Natural killer cell treated with Interleukin-12 subunit alpha and Interleukin-12 subunit beta and Interleukin-15 and Interleukin-18, amount 100 ng/mL, for 72 hours (primary cell): ENCODE measurements at regions not wholly inside any gene's neighbourhood (a gene's known extent, or its start where the extent isn't known, plus 50 kb on each side); places are given as distances from the start of the nearest gene placed in this dataset.
A peak's percentile ranks its signal among the peaks of the same experiment; 100 is the strongest.
"Not testable (repeated sequence)": the region's sequence is repeated elsewhere in the genome, so short reads cannot be mapped to it uniquely, and the experiment has no call there.

Experiments
- ATAC-seq, 2 donors: fragments of 150-1000 bp; cut with Tn5 transposase in 1 of 2; sonication (Bioruptor Pico), chemical (Tn5 transposase) in 1 of 2; 2 replicates each; pipeline ENCODE4 v1.10.0; 2021
- DNase-seq: peaks from one replicate; pipeline ENCODE4 v3.0.0; 2022; ENCODE audit warnings: low spot score
- H3K27ac Mint-ChIP-seq, 2 donors: 1 replicate in 1 of 2; 2 replicates in 1 of 2; pipeline ENCODE4 v1.8.0; 2022; ENCODE audit warnings: mixed read lengths in 2 of 2, mild to moderate bottlenecking in 1 of 2, moderate library complexity in 1 of 2
- H3K27me3 Mint-ChIP-seq, 2 donors: 1 replicate in 1 of 2; 2 replicates in 1 of 2; pipeline ENCODE4 v1.8.0; 2022; ENCODE audit warnings: mixed read lengths in 2 of 2
- H3K36me3 Mint-ChIP-seq: one replicate; pipeline ENCODE4 v1.8.0; 2022; ENCODE audit warnings: mixed read lengths
- H3K4me1 Mint-ChIP-seq, 2 donors: 1 replicate in 1 of 2; 2 replicates in 1 of 2; pipeline ENCODE4 v1.8.0; 2022; ENCODE audit warnings: low read depth in 2 of 2, mixed read lengths in 2 of 2, mild to moderate bottlenecking in 1 of 2
- H3K4me3 Mint-ChIP-seq: one replicate; pipeline ENCODE4 v1.8.0; 2022; ENCODE audit warnings: mixed read lengths
- H3K9me3 Mint-ChIP-seq: 2 replicates; pipeline ENCODE4 v1.8.0; 2022; ENCODE audit warnings: mixed read lengths

GRCh38 chr4:17232566-17233253, 279.2 kb downstream of the QDPR start:
- ATAC-seq (no peak), DNase-seq (no peak)
- peaks cover 0 to 8% of the 10 kb centered on the region in 2 donors for H3K27me3 Mint-ChIP-seq
- no peak overlapping the region for H3K27ac Mint-ChIP-seq
- no peaks in the 10 kb centered on the region for H3K36me3 Mint-ChIP-seq
- H3K9me3 Mint-ChIP-seq, result peaks cover 4% of the 10 kb centered on the region
- H3K4me3 Mint-ChIP-seq, result no peak overlapping the region
- no peaks in the 10 kb centered on the region for H3K4me1 Mint-ChIP-seq

GRCh38 chr4:17231880-17232475, 279.9 kb downstream of the QDPR start:
- ATAC-seq, result peak in 1 of 2 donors; percentile 24
- not testable (repeated sequence) for H3K9me3 Mint-ChIP-seq, DNase-seq, H3K27me3 Mint-ChIP-seq, H3K36me3 Mint-ChIP-seq, H3K4me3 Mint-ChIP-seq, H3K27ac Mint-ChIP-seq, H3K4me1 Mint-ChIP-seq

DNA sequence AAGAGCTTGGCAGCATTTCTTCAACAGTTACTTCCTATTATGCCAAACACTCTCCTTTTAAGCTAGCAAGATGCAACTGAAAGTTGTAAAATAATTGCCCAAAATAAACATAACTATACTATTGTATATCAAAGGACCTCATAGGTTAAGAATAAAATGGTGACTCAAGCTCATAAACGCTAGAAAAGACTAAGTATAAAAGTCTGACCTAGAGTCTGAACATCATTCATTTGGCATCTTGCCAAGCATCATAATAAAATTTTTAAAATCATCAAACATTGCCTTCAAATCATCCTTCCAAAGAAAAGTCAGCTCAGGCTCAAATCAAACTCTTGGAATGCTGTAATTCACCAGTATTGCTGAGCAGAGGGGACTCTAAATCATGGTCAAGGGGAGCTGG, 281.2 kb downstream of the QDPR start:
- Mint-ChIP-seq H3K4me3 (no peak overlapping the region), H3K9me3 (peaks cover 7% of the 10 kb centered on the region), H3K27me3 (no peaks in the 10 kb centered on the region), H3K27ac (no peak overlapping the region), H3K4me1 (no peaks in the 10 kb centered on the region), H3K36me3 (no peaks in the 10 kb centered on the region)
- no peak for ATAC-seq
- DNase-seq, result no peak

DNA sequence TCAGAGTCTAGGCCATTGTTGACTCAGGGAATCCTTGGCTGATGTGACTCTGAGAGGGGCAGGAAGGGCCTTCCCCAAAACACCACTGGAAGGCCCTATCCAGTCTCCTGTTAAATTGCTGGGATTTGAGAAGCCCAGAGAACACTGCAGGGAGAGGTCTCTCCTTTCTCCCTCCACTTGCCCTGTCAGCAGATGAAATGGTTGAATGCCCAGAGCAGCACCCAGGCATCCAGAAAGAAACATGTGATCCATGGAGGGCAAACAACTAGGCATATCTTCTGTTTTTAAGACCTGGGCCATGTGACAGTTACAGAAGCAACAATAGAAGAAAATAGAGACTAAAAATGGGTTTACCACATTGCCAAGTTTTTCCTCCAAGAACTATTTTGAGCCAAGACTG, 291.1 kb downstream of the QDPR start:
- Mint-ChIP-seq H3K9me3 (peaks cover 8% of the 10 kb centered on the region), H3K36me3 (no peaks in the 10 kb centered on the region), H3K4me3 (no peak overlapping the region), H3K27me3 (no peaks in the 10 kb centered on the region), H3K4me1 (no peaks in the 10 kb centered on the region), H3K27ac (no peak overlapping the region)
- DNase-seq (no peak), ATAC-seq (no peak)

DNA sequence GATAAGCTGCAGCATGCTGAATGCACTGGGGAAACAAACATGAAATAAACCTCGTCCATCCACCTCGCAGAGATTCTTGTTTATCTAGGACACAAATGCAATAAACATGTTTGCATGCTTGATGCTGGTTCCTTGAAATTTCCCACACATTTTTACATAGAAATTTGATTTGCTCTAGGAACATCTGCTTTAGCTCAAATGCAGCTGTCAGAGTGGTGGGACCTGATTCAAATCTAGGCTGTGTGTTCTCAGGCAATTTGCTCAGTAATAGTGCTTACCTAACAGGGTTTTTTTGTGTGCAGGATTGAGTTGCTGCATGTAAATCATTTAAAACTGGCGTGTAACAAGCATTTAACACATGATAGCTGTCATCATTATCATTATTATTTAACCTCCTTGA, 293.1 kb downstream of the QDPR start:
- Mint-ChIP-seq H3K9me3 (peaks cover 8% of the 10 kb centered on the region), H3K4me3 (no peak overlapping the region), H3K36me3 (no peaks in the 10 kb centered on the region), H3K27ac (no peak overlapping the region), H3K4me1 (no peaks in the 10 kb centered on the region), H3K27me3 (no peaks in the 10 kb centered on the region)
- ATAC-seq (no peak), DNase-seq (no peak)

- H3K27me3 Mint-ChIP-seq, result peaks cover 2 to 13% of the 10 kb centered on the region in 2 donors
- no peaks in the 10 kb centered on the region for H3K9me3 Mint-ChIP-seq
- no peaks in the 10 kb centered on the region for H3K4me1 Mint-ChIP-seq
- ATAC-seq (no peak), DNase-seq (no peak)
- H3K4me3 Mint-ChIP-seq, result no peak overlapping the region
- no peak overlapping the region for H3K27ac Mint-ChIP-seq
- H3K36me3 Mint-ChIP-seq, result no peaks in the 10 kb centered on the region
Observed at GRCh38 chr4:17206829-17207801, 304.8 kb downstream of the QDPR start.

DNA sequence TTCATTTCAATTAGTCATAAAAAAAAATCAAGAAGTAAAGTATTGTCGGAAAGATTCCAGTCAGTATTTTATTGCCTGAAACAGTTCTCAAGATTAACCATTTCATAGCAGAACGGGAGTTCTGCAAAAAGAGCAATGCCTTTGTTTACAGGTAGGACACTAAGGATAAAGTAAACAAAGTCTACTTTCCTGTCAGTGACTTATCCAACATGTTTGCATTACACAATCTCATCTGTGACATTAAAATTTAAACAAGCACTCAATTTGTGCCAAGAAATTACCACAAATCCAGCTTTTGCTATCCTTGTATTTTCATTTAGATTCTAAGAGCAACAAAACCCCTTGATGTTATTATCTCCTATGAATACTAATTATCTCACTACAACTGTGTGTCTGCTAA, 306.5 kb upstream of the LDB2 start:
- no peak for ATAC-seq
- DNase-seq, result no peak
- Mint-ChIP-seq H3K36me3 (no peaks in the 10 kb centered on the region), H3K27me3 (peaks cover 2 to 19% of the 10 kb centered on the region in 2 donors), H3K4me1 (no peaks in the 10 kb centered on the region), H3K9me3 (no peaks in the 10 kb centered on the region), H3K27ac (no peak overlapping the region), H3K4me3 (no peak overlapping the region)

DNA sequence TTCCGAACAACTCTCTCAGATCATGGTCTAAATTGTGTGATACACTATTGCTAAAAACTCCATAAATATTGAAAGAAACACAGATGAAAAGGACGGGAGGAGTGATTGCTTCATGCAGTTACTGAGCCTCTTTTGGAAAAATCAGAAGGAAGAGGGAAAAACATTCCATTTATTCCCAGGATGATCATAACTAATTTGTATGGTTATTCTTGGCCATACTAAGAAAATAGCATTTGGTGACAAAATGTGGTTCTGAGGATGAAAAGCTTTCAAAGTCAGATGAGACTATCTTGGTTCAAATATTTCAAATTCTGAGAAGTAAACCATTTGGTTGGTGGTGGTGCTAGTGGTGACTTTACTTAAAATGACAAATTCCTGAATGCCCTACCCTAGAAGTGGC, 305.4 kb upstream of the LDB2 start:
- no peak for ATAC-seq
- H3K36me3 Mint-ChIP-seq, result no peaks in the 10 kb centered on the region
- H3K4me1 Mint-ChIP-seq, result no peaks in the 10 kb centered on the region
- H3K27me3 Mint-ChIP-seq, result peaks cover 2 to 19% of the 10 kb centered on the region in 2 donors
- no peak overlapping the region for H3K27ac Mint-ChIP-seq
- no peak overlapping the region for H3K4me3 Mint-ChIP-seq
- DNase-seq, result no peak
- H3K9me3 Mint-ChIP-seq, result peaks cover 1% of the 10 kb centered on the region

DNA sequence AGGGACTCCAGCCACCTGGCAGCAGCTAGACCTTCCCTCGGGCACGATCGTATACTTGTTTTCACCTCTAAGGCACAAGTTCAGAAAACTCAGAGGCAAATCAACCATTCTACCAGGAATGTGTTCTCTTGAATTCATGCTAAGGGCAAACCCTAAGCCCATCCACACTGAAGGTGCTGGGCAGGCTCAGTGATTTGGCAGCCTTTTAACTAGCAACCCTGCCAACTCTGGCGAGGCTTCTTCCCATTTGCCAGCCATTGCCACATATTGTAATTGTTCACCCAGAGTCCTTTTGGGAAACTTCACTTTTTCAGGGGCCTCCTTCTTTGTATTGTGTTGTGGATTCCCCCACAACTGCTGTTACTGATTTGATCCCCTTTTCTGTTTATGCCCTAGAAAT, 298.6 kb upstream of the LDB2 start:
- H3K4me3 Mint-ChIP-seq, result no peak overlapping the region
- peaks cover 0 to 7% of the 10 kb centered on the region in 2 donors for H3K27me3 Mint-ChIP-seq
- no peak for ATAC-seq

GRCh38 chr4:17195461-17196275, 297.2 kb upstream of the LDB2 start:
- H3K36me3 Mint-ChIP-seq, result no peaks in the 10 kb centered on the region
- H3K4me1 Mint-ChIP-seq, result no peaks in the 10 kb centered on the region
- ATAC-seq (no peak), DNase-seq (no peak)
- no peak overlapping the region for H3K27ac Mint-ChIP-seq
- peaks cover 3% of the 10 kb centered on the region for H3K9me3 Mint-ChIP-seq
- H3K27me3 Mint-ChIP-seq, result no peaks in the 10 kb centered on the region
- no peak overlapping the region for H3K4me3 Mint-ChIP-seq

More for the DNA sequence above, 298.6 kb upstream of the LDB2 start:
- H3K9me3 Mint-ChIP-seq, result peaks cover 3% of the 10 kb centered on the region
- DNase-seq, result no peak
- H3K4me1 Mint-ChIP-seq, result no peaks in the 10 kb centered on the region
- no peaks in the 10 kb centered on the region for H3K36me3 Mint-ChIP-seq
- no peak overlapping the region for H3K27ac Mint-ChIP-seq

GRCh38 chr4:17194586-17194985, 296.1 kb upstream of the LDB2 start:
- ATAC-seq, result no peak
- H3K27ac Mint-ChIP-seq, result no peak overlapping the region
- DNase-seq, result no peak
- no peak overlapping the region for H3K4me3 Mint-ChIP-seq
- no peaks in the 10 kb centered on the region for H3K36me3 Mint-ChIP-seq
- no peaks in the 10 kb centered on the region for H3K4me1 Mint-ChIP-seq
- H3K9me3 Mint-ChIP-seq, result peaks cover 3% of the 10 kb centered on the region
- H3K27me3 Mint-ChIP-seq, result no peaks in the 10 kb centered on the region

DNA sequence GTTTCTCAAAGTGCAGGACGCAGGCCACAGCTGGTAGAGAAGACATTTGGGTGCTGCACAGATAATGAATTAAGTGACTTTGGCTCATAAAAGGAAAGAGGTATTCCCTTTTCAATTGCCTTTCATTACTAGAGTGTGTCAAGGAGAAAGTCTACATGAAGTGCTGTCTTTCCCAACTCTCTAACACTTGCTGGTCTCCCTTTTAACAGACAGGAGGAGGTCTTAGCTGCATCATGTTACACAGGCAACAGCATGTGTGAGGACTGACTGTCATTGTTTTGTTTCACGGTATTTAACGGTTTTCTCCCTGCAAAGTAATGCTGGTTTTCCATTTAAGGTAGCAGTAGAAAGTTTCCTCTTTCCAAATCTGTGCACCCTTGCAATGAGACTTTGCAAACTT, 291.3 kb upstream of the LDB2 start:
- peaks cover 7% of the 10 kb centered on the region for H3K9me3 Mint-ChIP-seq
- no peak overlapping the region for H3K27ac Mint-ChIP-seq
- H3K27me3 Mint-ChIP-seq, result peaks cover 3 to 8% of the 10 kb centered on the region in 2 donors
- H3K36me3 Mint-ChIP-seq, result peaks cover 4% of the 10 kb centered on the region
- H3K4me1 Mint-ChIP-seq, result no peaks in the 10 kb centered on the region
- DNase-seq (no peak), ATAC-seq (no peak)
- H3K4me3 Mint-ChIP-seq, result no peak overlapping the region

DNA sequence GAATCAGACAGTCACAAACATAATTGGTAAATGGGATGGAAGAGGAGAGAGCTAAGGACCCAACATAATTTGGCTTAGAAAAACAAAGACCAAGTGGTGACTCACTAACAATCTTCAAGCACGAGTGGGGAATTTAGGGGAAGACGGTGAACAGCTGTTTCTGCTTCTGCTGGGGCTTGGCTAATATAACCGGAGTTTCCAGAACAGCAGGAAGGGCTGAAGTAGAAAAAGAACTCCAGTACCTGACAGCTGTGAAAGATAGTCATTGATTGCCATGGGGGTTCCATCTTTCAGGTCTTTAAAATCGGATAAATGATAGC, 290.9 kb upstream of the LDB2 start:
- Mint-ChIP-seq H3K4me3 (no peak overlapping the region), H3K4me1 (no peaks in the 10 kb centered on the region), H3K27me3 (peaks cover 3 to 8% of the 10 kb centered on the region in 2 donors), H3K27ac (no peak overlapping the region), H3K36me3 (peaks cover 4% of the 10 kb centered on the region), H3K9me3 (peaks cover 9% of the 10 kb centered on the region)
- ATAC-seq, result no peak
- no peak for DNase-seq
